PC-9 (cell line): ENCODE measurements at regions not wholly inside any gene's neighbourhood (a gene's known extent, or its start where the extent isn't known, plus 50 kb on each side); places are given as distances from the start of the nearest gene placed in this dataset.
"Not testable (repeated sequence)": the region's sequence is repeated elsewhere in the genome, so short reads cannot be mapped to it uniquely, and the experiment has no call there.

Source experiments
- EZH2 ChIP-seq: fragments of 200-600 bp; sonication (generic); IDR thresholded peaks from 2 replicates; pipeline ENCODE4 v1.8.0; 2017; ENCODE audit warnings: antibody characterized with exemption, low read depth
- TF ChIP-seq, protein P1 (sequence below): fragments of 200-600 bp; sonication (generic); conservative IDR thresholded peaks from 2 replicates; pipeline ENCODE4 v1.6.1; 2017; ENCODE audit warnings: mixed run types, antibody characterized with exemption, mild to moderate bottlenecking, moderate library complexity

- TF ChIP-seq, protein P1, sequence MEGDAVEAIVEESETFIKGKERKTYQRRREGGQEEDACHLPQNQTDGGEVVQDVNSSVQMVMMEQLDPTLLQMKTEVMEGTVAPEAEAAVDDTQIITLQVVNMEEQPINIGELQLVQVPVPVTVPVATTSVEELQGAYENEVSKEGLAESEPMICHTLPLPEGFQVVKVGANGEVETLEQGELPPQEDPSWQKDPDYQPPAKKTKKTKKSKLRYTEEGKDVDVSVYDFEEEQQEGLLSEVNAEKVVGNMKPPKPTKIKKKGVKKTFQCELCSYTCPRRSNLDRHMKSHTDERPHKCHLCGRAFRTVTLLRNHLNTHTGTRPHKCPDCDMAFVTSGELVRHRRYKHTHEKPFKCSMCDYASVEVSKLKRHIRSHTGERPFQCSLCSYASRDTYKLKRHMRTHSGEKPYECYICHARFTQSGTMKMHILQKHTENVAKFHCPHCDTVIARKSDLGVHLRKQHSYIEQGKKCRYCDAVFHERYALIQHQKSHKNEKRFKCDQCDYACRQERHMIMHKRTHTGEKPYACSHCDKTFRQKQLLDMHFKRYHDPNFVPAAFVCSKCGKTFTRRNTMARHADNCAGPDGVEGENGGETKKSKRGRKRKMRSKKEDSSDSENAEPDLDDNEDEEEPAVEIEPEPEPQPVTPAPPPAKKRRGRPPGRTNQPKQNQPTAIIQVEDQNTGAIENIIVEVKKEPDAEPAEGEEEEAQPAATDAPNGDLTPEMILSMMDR = not testable (repeated sequence)
- not testable (repeated sequence) for TF ChIP-seq EZH2
Observed at GRCh38 chr6:58007334-58008000, 690.0 kb downstream of the PRIM2 start.
